Large intestine (tissue), 3 donors: ENCODE measurements at regions not wholly inside any gene's neighbourhood (a gene's known extent, or its start where the extent isn't known, plus 50 kb on each side); places are given as distances from the start of the nearest gene placed in this dataset.
A peak's percentile ranks its signal among the peaks of the same experiment; 100 is the strongest.
"Not testable (repeated sequence)": the region's sequence is repeated elsewhere in the genome, so short reads cannot be mapped to it uniquely, and the experiment has no call there.

Experiments
- DNase-seq, 2 donors: peaks; one replicate each; pipeline versions ENCODE4 v3.0.0 to v3.0.0-alpha.2; 2013
- H3K27ac ChIP-seq: one replicate; pipeline ENCODE4 v1.5.1; 2013; ENCODE audit warnings: low read length
- H3K27me3 ChIP-seq: 2 replicates; pipeline ENCODE4 v1.6.1; 2013; ENCODE audit warnings: low read length; ENCODE audit not compliant: control insufficient read depth, insufficient read depth
- H3K36me3 ChIP-seq: 2 replicates; pipeline ENCODE4 v1.6.1; 2013; ENCODE audit warnings: low read length; ENCODE audit not compliant: control insufficient read depth, insufficient read depth
- H3K4me1 ChIP-seq: one replicate; pipeline ENCODE4 v1.6.1; 2013; ENCODE audit warnings: low read length; ENCODE audit not compliant: control insufficient read depth, insufficient read depth
- H3K4me3 ChIP-seq: one replicate; pipeline ENCODE4 v1.5.1; 2013; ENCODE audit warnings: low read length
- H3K9me3 ChIP-seq: one replicate; pipeline ENCODE4 v1.6.1; 2013; ENCODE audit warnings: mild to moderate bottlenecking, low read depth, low read length, moderate library complexity; ENCODE audit not compliant: control insufficient read depth
- WGBS: methylation state at CpG from one replicate; pipeline ENCODE4 v1.1.5; 2013; ENCODE audit warnings: low lambda C conversion rate; ENCODE audit not compliant: insufficient coverage; 5-methylcytosine and 5-hydroxymethylcytosine counted together

DNA sequence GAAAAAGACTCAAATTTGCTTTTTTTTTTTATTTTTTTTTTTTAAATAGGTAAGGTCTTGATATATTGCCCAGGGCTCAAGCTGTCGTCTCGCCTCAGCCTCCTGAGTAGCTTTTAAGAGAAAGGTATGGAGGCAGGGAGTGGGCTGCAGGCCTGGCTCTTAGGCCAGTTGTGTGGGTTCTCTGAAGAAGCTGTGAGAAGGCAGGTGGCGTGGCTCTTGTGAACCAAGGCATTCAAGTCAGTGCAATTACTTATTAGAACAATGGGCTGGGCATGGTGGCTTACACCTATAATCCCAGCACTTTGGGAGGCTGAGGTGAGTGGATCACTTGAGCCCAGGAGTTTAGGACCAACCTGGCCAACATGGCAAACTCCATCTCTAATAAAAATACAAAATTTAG, 244.0 kb upstream of the SFRP2 start:
- no peaks in the 10 kb centered on the region for H3K9me3 ChIP-seq
- H3K36me3 ChIP-seq = no peaks in the 10 kb centered on the region
- no peak overlapping the region for H3K4me3 ChIP-seq
- no peak overlapping the region for H3K27ac ChIP-seq
- WGBS = no CpG with 5 or more reads among the region's 3 CpGs
- H3K4me1 ChIP-seq = no peaks in the 10 kb centered on the region
- no peaks in the 10 kb centered on the region for H3K27me3 ChIP-seq
- DNase-seq = no peak

GRCh38 chr4:154030746-154031145, 241.9 kb upstream of the SFRP2 start:
- Histone ChIP-seq H3K27me3 (no peaks in the 10 kb centered on the region), H3K4me1 (no peaks in the 10 kb centered on the region), H3K9me3 (no peaks in the 10 kb centered on the region), H3K36me3 (no peaks in the 10 kb centered on the region), H3K4me3 (no peak overlapping the region), H3K27ac (no peak overlapping the region)
- WGBS = 0% methylated on average over 1 of the region's 2 CpGs
- DNase-seq = peak; percentile 13 to 35

DNA sequence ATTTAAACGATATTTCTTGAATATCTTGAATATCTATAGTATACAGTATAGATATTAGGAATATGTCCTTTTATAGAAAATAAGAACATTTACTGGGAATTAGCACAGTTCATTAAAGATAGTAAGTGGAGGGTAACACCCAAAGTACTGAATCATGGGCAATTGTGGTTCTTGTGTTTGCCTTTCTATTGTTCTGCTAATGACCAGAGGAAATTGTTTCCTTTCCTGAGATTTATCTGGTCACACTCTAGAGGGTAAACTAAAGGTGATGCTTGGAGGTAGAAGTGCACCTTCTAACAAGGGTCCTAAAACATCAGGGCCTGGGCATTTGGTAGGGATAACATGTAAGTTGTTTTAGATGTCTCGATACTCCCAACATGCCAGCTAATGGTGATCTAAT, 241.3 kb upstream of the SFRP2 start:
- Histone ChIP-seq H3K27ac (no peak overlapping the region), H3K9me3 (no peaks in the 10 kb centered on the region), H3K36me3 (no peaks in the 10 kb centered on the region), H3K4me1 (no peaks in the 10 kb centered on the region), H3K27me3 (no peaks in the 10 kb centered on the region), H3K4me3 (no peak overlapping the region)
- no peak for DNase-seq
- no CpG with 5 or more reads among the region's 2 CpGs for WGBS

GRCh38 chr4:154029171-154029570, 240.3 kb upstream of the SFRP2 start:
- 83% methylated on average over 1 of the region's 2 CpGs for WGBS
- DNase-seq = no peak
- H3K9me3 ChIP-seq = no peaks in the 10 kb centered on the region
- no peaks in the 10 kb centered on the region for H3K4me1 ChIP-seq
- no peaks in the 10 kb centered on the region for H3K36me3 ChIP-seq
- no peak overlapping the region for H3K4me3 ChIP-seq
- no peak overlapping the region for H3K27ac ChIP-seq
- no peaks in the 10 kb centered on the region for H3K27me3 ChIP-seq

DNA sequence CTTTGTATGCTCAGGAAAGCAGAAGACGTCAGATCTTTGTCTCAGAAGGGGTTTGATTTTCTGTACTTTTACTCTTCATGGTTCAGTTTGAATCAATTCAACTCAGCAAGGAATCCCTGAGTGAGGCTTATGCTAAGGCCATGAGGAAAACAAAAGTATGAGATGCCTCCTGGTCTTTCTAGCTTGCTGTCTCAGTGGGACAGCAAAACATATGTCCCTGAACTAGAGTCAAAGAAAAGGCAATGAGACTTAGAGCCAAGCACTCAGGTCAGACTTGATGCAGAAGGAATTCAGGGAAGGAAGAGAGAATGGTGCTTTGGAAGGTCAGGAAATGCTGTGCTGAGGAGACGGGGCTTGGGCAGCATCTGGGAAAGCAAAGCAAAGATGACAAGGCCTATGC, 236.2 kb upstream of the SFRP2 start:
- no CpG with 5 or more reads among the region's 2 CpGs for WGBS
- no peaks in the 10 kb centered on the region for H3K36me3 ChIP-seq

DNA sequence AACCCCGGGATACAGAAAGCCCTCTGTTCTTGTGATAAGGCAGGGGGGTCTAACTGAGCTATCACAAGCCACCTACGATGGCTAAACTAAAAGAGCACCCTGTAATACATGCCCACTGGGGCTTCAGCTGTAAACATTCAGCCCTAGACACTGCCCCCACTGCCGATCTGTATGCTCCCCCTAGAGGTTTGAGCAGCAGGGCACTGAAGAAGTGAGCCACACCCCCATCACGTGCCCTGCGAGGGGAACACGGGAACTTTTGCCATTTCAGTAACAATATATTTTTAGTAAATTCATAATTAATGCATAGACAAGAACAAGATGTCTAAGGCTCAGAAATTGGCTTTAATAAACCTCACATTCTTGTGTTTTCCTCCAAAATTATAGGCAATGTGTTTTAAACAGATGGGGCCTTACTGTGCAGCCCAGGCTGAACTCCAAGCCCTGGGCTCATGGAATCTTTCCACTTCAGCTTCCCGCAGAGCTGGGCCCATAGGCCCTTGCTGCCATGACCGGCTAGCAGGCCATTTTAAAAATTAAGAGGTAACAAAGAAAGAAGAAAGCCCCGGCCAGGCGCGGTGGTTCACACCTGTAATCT, 235.3 kb upstream of the SFRP2 start:
- H3K27me3 ChIP-seq = peaks cover 3% of the 10 kb centered on the region
- H3K4me1 ChIP-seq = no peaks in the 10 kb centered on the region
- H3K27ac ChIP-seq = no peak overlapping the region
- WGBS = no CpG with 5 or more reads among the region's 11 CpGs
- no peak overlapping the region for H3K4me3 ChIP-seq
- H3K36me3 ChIP-seq = no peaks in the 10 kb centered on the region
- no peak for DNase-seq
- no peaks in the 10 kb centered on the region for H3K9me3 ChIP-seq

More for the DNA sequence above, 236.2 kb upstream of the SFRP2 start:
- Histone ChIP-seq H3K4me1 (no peaks in the 10 kb centered on the region), H3K9me3 (no peaks in the 10 kb centered on the region), H3K27me3 (peaks cover 3% of the 10 kb centered on the region), H3K27ac (no peak overlapping the region), H3K4me3 (no peak overlapping the region)
- no peak for DNase-seq

- no CpG with 5 or more reads among the region's 15 CpGs for WGBS
- H3K27ac ChIP-seq, DNase-seq, H3K4me3 ChIP-seq, H3K9me3 ChIP-seq, H3K36me3 ChIP-seq, H3K27me3 ChIP-seq, H3K4me1 ChIP-seq: not testable (repeated sequence)
These were observed 234.8 kb upstream of the SFRP2 start for GRCh38 chr4:154023671-154024070.

- H3K9me3 ChIP-seq = no peaks in the 10 kb centered on the region
- no peaks in the 10 kb centered on the region for H3K4me1 ChIP-seq
- H3K4me3 ChIP-seq = no peak overlapping the region
- H3K27ac ChIP-seq = no peak overlapping the region
- no peak for DNase-seq
- H3K27me3 ChIP-seq = peaks cover 3% of the 10 kb centered on the region
- H3K36me3 ChIP-seq = no peaks in the 10 kb centered on the region
- WGBS = no CpG with 5 or more reads among the region's 7 CpGs
These were observed 230.9 kb upstream of the SFRP2 start for GRCh38 chr4:154019811-154020210.

DNA sequence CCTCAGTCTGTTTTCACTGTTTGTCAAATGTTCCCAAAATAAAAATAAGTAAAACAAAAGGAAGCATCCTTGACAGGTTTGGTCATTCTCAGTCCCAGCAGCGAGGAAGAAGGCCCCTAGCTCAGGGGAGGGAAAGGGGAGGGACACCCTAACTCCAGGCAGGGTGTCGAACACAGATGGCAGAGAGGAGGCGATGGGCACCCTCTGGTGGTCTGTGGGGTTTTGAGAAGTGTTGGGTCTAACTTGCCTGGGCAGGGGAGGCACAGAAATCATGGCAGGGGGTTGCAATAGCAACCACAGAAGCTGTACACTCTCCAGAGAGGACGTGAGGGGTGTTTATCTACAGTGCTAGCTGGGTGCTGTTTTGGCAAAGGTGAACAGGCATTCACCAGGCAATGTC, 229.8 kb upstream of the SFRP2 start:
- Histone ChIP-seq H3K36me3 (no peaks in the 10 kb centered on the region), H3K27ac (no peak overlapping the region), H3K27me3 (peaks cover 3% of the 10 kb centered on the region), H3K4me3 (no peak overlapping the region), H3K4me1 (no peaks in the 10 kb centered on the region), H3K9me3 (no peaks in the 10 kb centered on the region)
- no CpG with 5 or more reads among the region's 4 CpGs for WGBS
- no peak for DNase-seq

DNA sequence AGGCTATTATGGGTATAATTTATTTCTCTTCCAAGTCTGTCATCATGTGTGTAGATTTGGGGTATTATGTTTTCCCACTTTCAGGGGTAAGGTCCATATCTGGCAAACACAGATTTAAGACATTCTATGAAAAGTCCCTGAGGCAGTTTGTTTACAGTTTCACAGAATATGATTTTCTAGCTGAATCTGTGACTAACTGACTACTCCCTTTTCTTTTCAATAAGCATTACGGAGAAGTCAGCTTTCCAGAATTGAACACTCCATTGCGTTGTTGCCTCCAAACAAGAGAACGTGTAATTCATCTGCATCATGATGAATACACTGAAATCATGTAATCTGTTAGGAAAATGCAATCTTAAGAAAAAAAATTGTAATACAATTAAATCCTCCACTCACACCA, 226.7 kb upstream of the SFRP2 start:
- Histone ChIP-seq H3K27me3 (no peaks in the 10 kb centered on the region), H3K4me3 (no peak overlapping the region), H3K4me1 (no peaks in the 10 kb centered on the region), H3K27ac (no peak overlapping the region), H3K36me3 (no peaks in the 10 kb centered on the region), H3K9me3 (no peaks in the 10 kb centered on the region)
- WGBS = 100% methylated on average over 1 of the region's 3 CpGs
- DNase-seq = no peak
